ENCODE measurements at regions not wholly inside any gene's neighbourhood (a gene's known extent, or its start where the extent isn't known, plus 50 kb on each side); places are given as distances from the start of the nearest gene placed in this dataset.
A peak's percentile ranks its signal among the peaks of the same experiment; 100 is the strongest.

DNA sequence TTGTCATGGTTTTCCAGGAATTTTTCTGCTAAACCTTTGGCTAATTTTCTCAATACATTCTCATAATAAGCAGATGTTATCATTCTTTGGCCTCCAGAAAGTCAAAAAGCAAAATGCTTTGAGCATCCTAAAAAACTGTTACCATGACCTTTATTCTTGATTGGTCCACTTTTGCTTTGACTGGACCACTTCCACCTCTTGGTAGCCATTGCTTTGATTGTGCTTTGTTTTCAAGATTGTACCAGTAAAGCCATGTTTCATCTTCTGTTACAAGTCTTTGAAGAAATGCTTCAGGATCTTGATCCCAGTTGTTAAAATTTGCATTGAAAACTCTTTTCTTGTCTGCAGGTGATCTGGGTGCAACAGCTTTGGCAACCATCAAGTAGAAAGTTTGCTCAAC, 180.1 kb downstream of the DUSP6 start:
- Histone ChIP-seq H3K27ac (no peak overlapping the region), H3K4me3 (no peak overlapping the region), H3K36me3 (ENCODE audit: insufficient read depth, low read length) (no peaks in the 10 kb centered on the region), H3K9ac (ENCODE audit: insufficient read length) (no peak overlapping the region), H3K9me3 (ENCODE audit: low read depth, low read length) (no peaks in the 10 kb centered on the region)
- TF ChIP-seq FOXP2 (optimal IDR thresholded peaks at IDR 0.05; ENCODE audit: control extremely low read depth, extremely low read length, insufficient read depth) (no peak), EZH2 (IDR thresholded peaks at IDR 0.05) (no peak), POLR2AphosphoS5 (IDR thresholded peaks at IDR 0.05; ENCODE audit: borderline replicate concordance, low read depth, low read length) (no peak)
- no peak for DNase-seq (ENCODE audit: low read depth, low spot score)

DNA sequence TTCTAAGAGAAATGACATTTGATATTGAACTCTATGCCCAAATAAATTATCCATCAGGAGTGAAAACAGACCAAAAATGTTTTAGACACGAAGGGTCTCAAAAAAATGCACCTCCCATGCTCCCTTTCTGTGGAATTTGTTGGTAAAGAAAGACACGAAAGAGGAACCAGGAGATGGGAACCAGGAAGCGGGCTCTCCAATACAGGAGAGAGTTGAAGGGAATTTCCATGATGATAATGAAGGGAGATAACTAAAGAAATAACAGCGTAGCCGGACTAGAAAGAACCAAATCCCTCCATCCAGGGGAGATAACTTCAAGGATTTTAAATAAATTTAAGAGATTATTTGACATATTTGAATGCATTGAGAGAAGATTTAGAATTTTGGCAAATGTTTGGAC, 183.0 kb downstream of the DUSP6 start:
- no peak overlapping the region for H3K27ac ChIP-seq
- TF ChIP-seq FOXP2 (optimal IDR thresholded peaks at IDR 0.05; ENCODE audit: control extremely low read depth, extremely low read length, insufficient read depth) (no peak), POLR2AphosphoS5 (IDR thresholded peaks at IDR 0.05; ENCODE audit: borderline replicate concordance, low read depth, low read length) (no peak), EZH2 (IDR thresholded peaks at IDR 0.05) (no peak)
- no peak for DNase-seq (ENCODE audit: low read depth, low spot score)
- H3K36me3 ChIP-seq (ENCODE audit: insufficient read depth, low read length), result no peaks in the 10 kb centered on the region
- no peak overlapping the region for H3K9ac ChIP-seq (ENCODE audit: insufficient read length)
- H3K9me3 ChIP-seq (ENCODE audit: low read depth, low read length), result no peaks in the 10 kb centered on the region
- no peak overlapping the region for H3K4me3 ChIP-seq

DNA sequence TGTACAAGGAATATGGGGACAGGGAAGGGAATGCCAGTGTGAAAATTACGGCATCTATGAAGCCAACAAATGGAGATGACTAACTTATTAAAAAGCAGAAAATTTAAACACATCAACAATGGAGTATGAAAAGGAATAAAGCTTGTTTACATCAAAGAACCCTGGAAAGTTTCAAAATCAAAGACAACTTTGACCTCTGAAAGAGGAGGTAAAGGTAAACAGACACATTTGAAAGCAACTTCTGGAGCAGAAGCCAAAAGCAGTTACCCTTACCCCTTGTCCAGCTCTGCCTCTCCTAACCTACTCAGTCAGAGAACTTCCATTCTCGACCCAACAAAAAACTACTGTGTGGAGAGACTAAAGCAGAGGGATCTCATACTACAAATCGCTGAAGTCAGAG, 184.3 kb downstream of the DUSP6 start:
- H3K36me3 ChIP-seq (ENCODE audit: insufficient read depth, low read length), result no peaks in the 10 kb centered on the region
- no peak overlapping the region for H3K27ac ChIP-seq
- no peak overlapping the region for H3K4me3 ChIP-seq
- no peaks in the 10 kb centered on the region for H3K9me3 ChIP-seq (ENCODE audit: low read depth, low read length)
- DNase-seq (ENCODE audit: low read depth, low spot score), result no peak
- H3K9ac ChIP-seq (ENCODE audit: insufficient read length), result no peak overlapping the region
- no peak for TF ChIP-seq FOXP2 (optimal IDR thresholded peaks at IDR 0.05; ENCODE audit: control extremely low read depth, extremely low read length, insufficient read depth)
- no peak for TF ChIP-seq EZH2 (IDR thresholded peaks at IDR 0.05)
- no peak for TF ChIP-seq POLR2AphosphoS5 (IDR thresholded peaks at IDR 0.05; ENCODE audit: borderline replicate concordance, low read depth, low read length)

DNA sequence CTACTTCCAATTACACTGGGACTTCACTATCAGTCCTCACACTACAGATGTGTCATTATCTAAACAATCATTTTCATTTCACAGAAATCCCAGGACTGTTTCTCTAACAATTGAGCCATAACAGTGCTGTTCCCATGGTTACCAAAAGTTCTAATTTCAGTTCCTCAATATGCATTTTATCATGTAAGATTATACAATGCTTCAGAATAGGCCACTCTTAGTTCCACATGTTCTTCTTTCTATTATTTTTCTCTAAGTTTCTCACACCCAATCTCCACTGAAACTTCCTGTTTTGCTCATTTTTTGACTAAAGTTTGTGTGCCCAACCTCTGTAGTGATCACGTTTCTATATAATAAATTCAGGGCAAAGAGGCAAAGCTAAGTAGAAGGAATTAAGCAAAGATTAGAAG, 185.8 kb downstream of the DUSP6 start:
- Histone ChIP-seq H3K27ac (no peak overlapping the region), H3K9ac (ENCODE audit: insufficient read length) (no peak overlapping the region), H3K36me3 (ENCODE audit: insufficient read depth, low read length) (no peaks in the 10 kb centered on the region), H3K4me3 (no peak overlapping the region), H3K9me3 (ENCODE audit: low read depth, low read length) (no peaks in the 10 kb centered on the region)
- TF ChIP-seq POLR2AphosphoS5 (IDR thresholded peaks at IDR 0.05; ENCODE audit: borderline replicate concordance, low read depth, low read length) (no peak), EZH2 (IDR thresholded peaks at IDR 0.05) (no peak), FOXP2 (optimal IDR thresholded peaks at IDR 0.05; ENCODE audit: control extremely low read depth, extremely low read length, insufficient read depth) (no peak)
- no peak for DNase-seq (ENCODE audit: low read depth, low spot score)

DNA sequence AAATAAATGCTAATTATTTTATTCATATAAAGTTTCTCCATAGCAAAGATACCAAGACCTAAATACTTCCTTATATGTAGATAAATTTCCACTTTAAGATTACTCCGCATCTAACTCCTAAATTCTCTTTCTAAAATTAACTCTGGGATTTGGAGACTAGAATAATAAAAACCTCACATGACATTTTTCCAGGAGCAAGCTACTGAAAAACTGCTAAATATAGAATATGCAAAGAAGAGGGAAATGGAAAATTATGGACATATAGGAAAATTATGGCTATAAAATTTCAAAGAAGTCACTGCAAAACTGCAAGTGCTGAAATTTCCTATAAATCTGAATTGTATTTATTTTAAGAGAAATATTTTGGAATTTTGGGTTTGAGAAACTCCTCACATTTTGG, 186.2 kb downstream of the DUSP6 start:
- TF ChIP-seq POLR2AphosphoS5 (IDR thresholded peaks at IDR 0.05; ENCODE audit: borderline replicate concordance, low read depth, low read length), result no peak
- Histone ChIP-seq H3K27ac (no peak overlapping the region), H3K9ac (ENCODE audit: insufficient read length) (no peak overlapping the region), H3K4me3 (no peak overlapping the region), H3K36me3 (ENCODE audit: insufficient read depth, low read length) (no peaks in the 10 kb centered on the region), H3K9me3 (ENCODE audit: low read depth, low read length) (no peaks in the 10 kb centered on the region)
- DNase-seq (ENCODE audit: low read depth, low spot score), result no peak

DNA sequence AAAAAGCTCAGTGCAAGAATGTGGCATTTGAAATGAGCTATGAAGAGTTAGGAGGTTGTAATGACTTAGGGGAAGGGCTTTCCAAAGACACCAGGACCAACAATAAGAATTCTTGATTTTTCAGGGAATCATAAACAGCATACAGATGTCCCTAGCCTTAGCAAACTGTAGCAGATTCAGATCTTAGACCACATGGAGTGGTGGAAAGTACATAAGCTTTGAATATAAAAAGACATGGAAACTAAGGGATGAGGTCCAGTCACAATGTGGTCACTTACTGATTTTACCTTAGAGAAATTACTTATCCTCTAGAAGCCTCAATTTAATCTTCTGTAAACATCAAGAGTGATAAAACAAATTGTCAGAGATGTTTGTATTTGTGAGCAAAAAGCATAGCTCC, 186.6 kb downstream of the DUSP6 start:
- TF ChIP-seq EZH2 (IDR thresholded peaks at IDR 0.05) (no peak), POLR2AphosphoS5 (IDR thresholded peaks at IDR 0.05; ENCODE audit: borderline replicate concordance, low read depth, low read length) (no peak), FOXP2 (optimal IDR thresholded peaks at IDR 0.05; ENCODE audit: control extremely low read depth, extremely low read length, insufficient read depth) (no peak)
- no peak for DNase-seq (ENCODE audit: low read depth, low spot score)

DNA sequence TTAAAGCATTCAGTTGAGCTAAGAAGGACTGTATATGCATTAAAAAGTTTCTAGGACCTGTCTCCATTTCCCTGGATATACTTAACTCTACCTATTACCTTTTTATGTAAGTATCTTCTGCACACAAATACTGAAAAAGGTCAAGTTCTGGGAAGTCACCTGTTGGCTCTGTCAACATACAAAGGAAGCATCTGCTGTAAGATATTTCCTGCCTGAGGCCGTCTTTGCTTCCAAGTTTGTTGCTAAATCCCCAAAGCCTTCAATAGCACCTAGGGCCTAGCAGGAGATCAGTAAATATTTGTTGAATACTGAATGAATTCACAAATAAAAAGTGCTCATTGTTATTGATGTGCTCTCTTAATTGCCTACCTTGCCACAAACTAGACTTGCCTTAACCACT, 188.4 kb downstream of the DUSP6 start:
- no peak for TF ChIP-seq POLR2AphosphoS5 (IDR thresholded peaks at IDR 0.05; ENCODE audit: borderline replicate concordance, low read depth, low read length)
- TF ChIP-seq EZH2 (IDR thresholded peaks at IDR 0.05), result no peak
- no peak for TF ChIP-seq FOXP2 (optimal IDR thresholded peaks at IDR 0.05; ENCODE audit: control extremely low read depth, extremely low read length, insufficient read depth)
- no peak overlapping the region for H3K27ac ChIP-seq
- H3K9me3 ChIP-seq (ENCODE audit: low read depth, low read length), result no peaks in the 10 kb centered on the region
- H3K9ac ChIP-seq (ENCODE audit: insufficient read length), result no peak overlapping the region
- DNase-seq (ENCODE audit: low read depth, low spot score), result no peak
- H3K4me3 ChIP-seq, result no peak overlapping the region
- H3K36me3 ChIP-seq (ENCODE audit: insufficient read depth, low read length), result no peaks in the 10 kb centered on the region

More for the DNA sequence above, 186.6 kb downstream of the DUSP6 start:
- Histone ChIP-seq H3K27ac (no peak overlapping the region), H3K36me3 (ENCODE audit: insufficient read depth, low read length) (no peaks in the 10 kb centered on the region), H3K9ac (ENCODE audit: insufficient read length) (no peak overlapping the region), H3K4me3 (no peak overlapping the region), H3K9me3 (ENCODE audit: low read depth, low read length) (no peaks in the 10 kb centered on the region)

DNA sequence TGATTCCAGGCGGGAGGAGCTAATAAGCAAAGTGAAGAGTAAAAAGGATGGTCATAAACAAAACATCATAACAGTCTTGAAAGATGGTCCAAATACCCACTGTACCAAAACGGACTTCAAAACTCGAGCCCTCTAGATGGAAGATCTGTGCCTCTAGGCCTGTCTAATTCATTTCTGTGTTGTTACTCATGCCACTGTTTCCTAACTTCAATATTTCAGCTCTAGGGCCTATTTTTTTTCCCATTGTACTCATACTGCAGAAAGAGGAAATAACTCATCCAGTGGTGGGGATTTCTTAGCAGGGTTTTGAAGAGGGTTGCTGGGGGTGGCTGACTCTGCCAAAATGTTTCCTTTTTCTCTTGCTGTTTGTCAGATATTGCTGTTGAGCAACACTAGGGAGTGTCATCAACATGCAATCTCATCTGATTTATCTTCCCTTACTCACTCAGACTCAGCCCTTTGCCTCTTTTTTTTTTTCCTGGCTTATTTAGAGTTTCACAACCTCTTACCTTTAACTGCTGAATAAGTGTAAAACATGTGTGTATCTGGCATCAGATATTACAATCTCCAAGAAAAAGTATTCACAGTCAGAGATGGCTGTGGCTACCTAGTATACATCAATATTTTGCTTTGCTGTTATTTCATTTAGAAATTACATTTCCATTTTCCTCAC, 189.6 kb downstream of the DUSP6 start:
- DNase-seq (ENCODE audit: low read depth, low spot score), result peak; percentile 98
- no peak overlapping the region for H3K9ac ChIP-seq (ENCODE audit: insufficient read length)
- no peaks in the 10 kb centered on the region for H3K9me3 ChIP-seq (ENCODE audit: low read depth, low read length)
- peak overlapping the region; percentile 34; the same call in 1 of the 2 replicates for H3K4me3 ChIP-seq
- H3K36me3 ChIP-seq (ENCODE audit: insufficient read depth, low read length), result no peaks in the 10 kb centered on the region
- no peak overlapping the region for H3K27ac ChIP-seq
- no peak for TF ChIP-seq FOXP2 (optimal IDR thresholded peaks at IDR 0.05; ENCODE audit: control extremely low read depth, extremely low read length, insufficient read depth)
- TF ChIP-seq EZH2 (IDR thresholded peaks at IDR 0.05), result no peak
- peak; percentile 79; the same call in 1 of the 2 replicates for TF ChIP-seq POLR2AphosphoS5 (IDR thresholded peaks at IDR 0.05; ENCODE audit: borderline replicate concordance, low read depth, low read length)

DNA sequence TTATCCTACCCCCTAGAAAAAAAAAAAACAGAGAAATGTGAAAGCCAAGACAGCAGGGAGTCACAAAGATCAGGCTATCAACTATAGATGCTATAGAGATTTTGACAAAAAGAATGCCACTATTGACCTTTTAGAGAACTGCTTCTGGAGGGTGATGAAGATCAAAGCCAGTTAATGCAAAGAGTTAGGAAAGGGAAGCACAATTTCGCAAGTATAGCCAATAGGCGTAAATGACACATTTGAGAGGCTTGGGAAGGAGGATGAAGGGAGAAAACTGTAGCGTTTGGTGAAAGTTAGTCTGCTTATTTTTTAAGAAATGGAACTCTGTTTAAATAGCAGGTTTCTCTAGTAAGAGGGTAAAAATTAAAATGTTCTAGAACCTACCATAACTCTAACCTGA, 190.7 kb downstream of the DUSP6 start:
- DNase-seq (ENCODE audit: low read depth, low spot score), result no peak
- Histone ChIP-seq H3K9ac (ENCODE audit: insufficient read length) (no peak overlapping the region), H3K9me3 (ENCODE audit: low read depth, low read length) (no peaks in the 10 kb centered on the region), H3K4me3 (no peak overlapping the region), H3K36me3 (ENCODE audit: insufficient read depth, low read length) (no peaks in the 10 kb centered on the region), H3K27ac (no peak overlapping the region)
- no peak for TF ChIP-seq FOXP2 (optimal IDR thresholded peaks at IDR 0.05; ENCODE audit: control extremely low read depth, extremely low read length, insufficient read depth)
- TF ChIP-seq POLR2AphosphoS5 (IDR thresholded peaks at IDR 0.05; ENCODE audit: borderline replicate concordance, low read depth, low read length), result no peak
- TF ChIP-seq EZH2 (IDR thresholded peaks at IDR 0.05), result no peak

Measured in SK-N-MC (cell line).